T-helper 9 cell (primary cell): ENCODE measurements at regions not wholly inside any gene's neighbourhood (a gene's known extent, or its start where the extent isn't known, plus 50 kb on each side); places are given as distances from the start of the nearest gene placed in this dataset.
"Not testable (repeated sequence)": the region's sequence is repeated elsewhere in the genome, so short reads cannot be mapped to it uniquely, and the experiment has no call there.

ENCODE experiments used
- DNase-seq: peaks from one replicate; pipeline ENCODE4 v3.0.0-alpha.2; 2020

GRCh38 chr5:88092358-88092757 is 176.3 kb downstream of the TMEM161B start:
- no peak for DNase-seq

DNA sequence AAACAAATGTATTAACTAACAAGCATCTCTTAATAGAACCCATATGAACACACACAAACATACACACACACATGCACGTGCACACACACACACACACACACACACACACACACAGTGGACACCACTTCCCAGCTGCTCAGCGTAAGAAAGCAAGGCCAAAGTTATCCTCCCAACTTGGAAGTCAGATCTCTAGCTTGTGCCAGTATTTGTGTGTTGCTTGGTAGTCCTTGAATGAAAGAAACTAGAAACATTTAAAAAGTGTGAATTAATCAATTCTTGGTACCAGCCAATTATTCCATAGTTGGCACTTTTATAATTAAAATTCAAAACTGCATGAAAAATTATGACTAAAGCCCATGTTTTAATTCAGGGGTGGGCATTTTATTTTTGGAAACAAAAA is 178.1 kb downstream of the TMEM161B start:
- no peak for DNase-seq

DNA sequence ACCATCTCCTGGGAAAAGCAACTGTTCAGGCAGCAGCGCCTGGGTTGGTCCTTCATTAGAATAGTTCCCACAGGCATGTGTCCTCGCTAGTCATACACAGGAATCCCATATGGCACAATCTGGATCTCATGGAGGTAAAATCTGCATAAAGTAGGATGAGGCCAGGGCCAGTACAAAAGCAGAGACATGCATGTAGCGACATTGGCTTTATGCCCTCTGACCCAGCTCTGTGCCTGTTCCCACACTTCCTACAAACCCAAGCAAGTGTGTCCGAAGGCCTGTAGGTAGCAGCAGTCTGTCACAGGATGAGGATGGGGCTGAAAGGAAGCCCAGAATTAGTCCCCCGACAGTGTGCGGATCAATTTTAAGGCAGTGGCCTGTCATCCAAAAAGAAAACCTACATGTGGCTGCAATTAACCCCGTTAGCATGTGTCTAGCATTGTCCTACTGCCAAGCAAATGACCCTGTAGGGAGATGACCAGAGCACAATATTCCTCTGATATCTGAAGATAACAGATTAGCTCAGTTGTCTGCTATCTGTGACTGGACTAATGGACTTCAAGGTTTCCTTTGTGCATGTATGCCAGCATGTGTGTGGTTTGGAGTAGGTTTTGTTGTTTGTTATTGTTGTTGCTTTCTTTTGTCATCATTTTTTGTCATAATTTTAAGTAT is 178.8 kb downstream of the TMEM161B start:
- no peak for DNase-seq

GRCh38 chr5:88085462-88085861 is 183.2 kb downstream of the TMEM161B start:
- no peak for DNase-seq

DNA sequence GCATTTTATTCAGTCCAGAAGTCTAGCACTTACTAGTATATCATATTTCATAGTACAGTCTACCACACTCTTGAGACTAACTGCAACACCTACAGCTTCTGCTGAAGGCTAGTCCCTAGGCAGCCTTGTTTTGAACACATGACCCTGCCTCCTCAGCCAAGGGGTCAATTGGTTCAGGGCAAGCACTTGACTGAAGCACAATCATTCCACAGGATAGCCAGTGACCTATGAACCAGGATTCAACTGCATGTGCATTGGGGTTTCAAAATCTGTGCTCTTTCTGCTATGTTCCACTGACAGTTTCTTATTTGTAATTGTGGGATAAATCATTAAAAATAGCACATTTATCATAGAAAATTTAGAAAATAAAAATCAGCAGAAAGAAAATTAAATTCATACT is 186.8 kb downstream of the TMEM161B start:
- DNase-seq = no peak

DNA sequence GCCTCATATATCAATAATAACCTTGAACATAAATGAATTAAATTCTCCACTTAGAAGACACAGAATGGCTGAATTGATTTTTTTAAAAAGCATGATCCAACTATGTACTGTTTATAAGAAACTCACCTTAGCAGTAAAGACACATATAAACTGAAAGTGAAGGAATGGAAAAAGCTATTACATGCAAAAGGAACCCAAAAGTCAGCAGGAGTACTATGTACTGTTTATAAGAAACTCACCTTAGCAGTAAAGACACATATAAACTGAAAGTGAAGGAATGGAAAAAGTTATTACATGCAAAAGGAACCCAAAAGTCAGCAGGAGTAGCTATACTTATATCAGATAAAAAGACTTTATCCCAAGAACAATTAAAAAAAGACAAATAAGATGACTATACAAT is 204.8 kb downstream of the TMEM161B start:
- no peak for DNase-seq

- DNase-seq = no peak
Measured at GRCh38 chr5:88060194-88060593, 208.5 kb downstream of the TMEM161B start.

DNA sequence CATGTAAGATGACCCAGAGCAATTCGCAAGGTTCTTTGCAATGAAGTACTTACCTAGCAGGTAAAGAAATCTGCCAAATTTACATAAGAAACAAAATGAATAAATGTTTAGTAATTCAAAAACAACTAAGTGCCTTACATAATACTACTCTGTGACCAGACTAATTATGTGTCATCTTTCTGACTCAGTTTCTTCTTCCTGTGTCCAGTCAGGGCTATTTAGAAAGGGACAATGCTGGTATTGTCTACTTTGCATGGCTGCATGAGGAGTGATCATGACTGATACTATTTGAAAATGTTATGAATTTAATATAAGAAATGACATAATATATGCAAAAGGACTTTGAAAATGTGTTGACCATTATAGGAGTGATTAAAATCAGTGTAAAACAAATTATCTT is 210.0 kb downstream of the TMEM161B start:
- DNase-seq = no peak

GRCh38 chr5:88052468-88052867 is 216.2 kb downstream of the TMEM161B start:
- DNase-seq = not testable (repeated sequence)

- DNase-seq = no peak
Measured at GRCh38 chr5:88051148-88051547, 217.5 kb downstream of the TMEM161B start.

- DNase-seq = no peak
Measured at GRCh38 chr5:88049737-88050136, 218.9 kb downstream of the TMEM161B start.

- no peak for DNase-seq
Measured at GRCh38 chr5:88049156-88049555, 219.5 kb downstream of the TMEM161B start.

DNA sequence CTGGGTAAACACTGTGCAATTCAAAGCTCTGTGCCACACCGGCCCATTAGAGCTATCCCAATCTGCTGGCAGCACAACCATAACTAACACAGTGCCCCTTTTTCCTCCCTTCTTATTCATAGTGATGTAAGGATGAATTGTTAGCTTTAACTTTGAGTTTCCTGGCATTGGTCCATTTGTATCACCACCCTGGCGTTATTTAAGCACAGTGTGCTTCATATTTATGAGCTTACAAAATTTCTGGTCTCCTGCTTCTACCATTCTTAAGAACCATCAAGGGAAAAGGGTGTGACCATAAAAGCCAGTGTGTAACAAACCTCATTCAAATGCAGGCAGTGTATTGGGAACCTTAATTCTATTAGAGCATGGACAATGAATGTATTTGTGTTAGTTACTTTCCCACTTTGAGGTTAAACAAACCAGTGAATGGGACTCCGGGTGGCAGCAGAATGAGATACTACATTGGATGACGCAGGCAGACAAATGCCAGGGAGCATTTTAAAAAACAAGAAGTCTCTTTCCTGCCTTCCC is 222.6 kb downstream of the TMEM161B start:
- no peak for DNase-seq

DNA sequence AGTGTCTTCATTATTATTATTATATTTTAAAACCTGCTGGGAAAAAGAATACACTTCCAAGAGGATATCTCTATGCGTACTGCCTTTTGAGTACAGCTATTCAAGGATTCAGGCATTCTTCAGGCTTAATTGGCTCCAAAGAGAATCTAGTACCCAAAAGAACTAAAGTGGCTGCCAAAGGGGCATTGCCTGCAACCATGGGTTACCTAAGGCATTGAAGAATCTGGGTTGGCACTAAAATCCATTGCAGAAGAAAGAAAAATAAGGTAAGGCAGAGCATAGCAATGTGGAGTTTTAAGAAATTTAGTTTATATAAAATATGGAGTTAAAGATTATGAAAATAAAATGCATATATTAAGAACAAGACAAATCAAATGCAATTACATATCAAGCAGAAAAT is 223.5 kb downstream of the TMEM161B start:
- DNase-seq = no peak

DNA sequence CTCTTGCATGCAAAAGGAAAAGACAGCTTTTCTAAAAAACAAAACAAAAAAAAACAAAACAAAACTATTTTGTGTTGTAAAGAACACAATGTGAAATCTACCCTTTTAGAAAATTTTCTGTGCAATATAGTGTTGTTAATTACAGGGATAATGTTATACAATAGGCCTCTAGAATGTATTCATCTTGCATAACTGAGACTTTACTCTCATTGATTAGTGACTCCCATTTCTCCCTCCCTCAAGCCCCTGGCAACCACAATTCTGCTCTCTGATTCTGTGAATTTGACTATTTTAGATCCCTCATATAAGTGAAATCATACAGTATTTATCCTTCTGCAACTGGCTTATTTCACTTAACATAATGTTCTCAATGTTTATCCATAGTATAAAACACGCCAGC is 234.1 kb downstream of the TMEM161B start:
- no peak for DNase-seq

DNA sequence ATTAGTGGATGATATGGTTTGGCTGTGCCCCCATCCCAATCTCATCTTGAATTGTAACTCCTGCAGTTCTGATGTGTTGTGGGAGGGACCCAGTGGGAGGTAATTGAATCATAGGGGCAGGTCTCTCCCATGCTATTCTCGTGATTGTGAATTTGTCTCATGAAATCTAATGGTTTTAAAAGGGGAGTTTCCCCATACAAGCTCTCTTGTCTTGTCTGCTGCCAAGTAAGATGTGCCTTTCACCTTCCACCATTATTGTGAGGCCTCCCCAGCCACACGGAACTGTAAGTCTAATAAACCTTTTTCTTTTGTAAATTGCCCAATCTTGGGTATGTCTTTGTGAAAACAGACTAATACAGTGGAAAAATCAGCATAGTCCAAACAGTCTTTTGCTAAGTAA is 235.5 kb downstream of the TMEM161B start:
- no peak for DNase-seq

DNA sequence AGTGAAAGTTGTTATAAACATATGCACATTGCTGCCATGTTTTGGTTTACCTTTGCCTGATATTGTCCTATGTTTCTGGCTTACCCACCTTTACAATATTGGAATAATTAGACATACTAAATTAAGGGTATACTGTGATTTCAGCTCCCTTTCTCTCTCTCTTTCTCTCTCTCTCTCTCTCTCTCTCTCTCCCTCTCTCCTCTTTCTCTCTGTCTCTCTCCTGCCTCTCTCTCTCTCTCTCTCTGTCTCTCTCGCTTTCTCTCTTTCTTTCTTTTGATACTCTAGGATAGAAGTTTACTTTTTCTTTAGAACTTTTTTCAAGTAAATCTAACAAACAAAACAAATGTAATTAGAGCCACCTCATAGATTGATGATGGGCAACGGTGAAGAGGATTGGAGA is 239.6 kb downstream of the TMEM161B start:
- DNase-seq = no peak

DNA sequence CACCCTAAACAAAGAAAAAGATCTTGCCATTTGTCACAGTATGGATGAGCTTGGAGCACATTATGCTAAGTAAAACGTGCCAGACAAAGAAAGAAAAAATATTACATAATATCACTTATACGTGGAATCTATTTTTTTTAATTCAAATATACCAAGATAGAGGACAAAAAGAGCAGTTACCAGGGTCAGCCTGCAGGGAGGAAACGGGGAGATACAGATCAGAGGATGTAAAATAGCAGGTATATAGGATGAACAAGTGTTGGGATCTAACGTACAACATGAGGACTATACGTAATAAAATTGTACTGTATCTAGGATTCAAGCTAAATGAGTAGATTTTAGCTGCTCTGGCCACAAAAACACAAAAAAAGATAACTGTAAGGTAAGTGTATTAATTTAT is 247.5 kb downstream of the TMEM161B start:
- DNase-seq = no peak

DNA sequence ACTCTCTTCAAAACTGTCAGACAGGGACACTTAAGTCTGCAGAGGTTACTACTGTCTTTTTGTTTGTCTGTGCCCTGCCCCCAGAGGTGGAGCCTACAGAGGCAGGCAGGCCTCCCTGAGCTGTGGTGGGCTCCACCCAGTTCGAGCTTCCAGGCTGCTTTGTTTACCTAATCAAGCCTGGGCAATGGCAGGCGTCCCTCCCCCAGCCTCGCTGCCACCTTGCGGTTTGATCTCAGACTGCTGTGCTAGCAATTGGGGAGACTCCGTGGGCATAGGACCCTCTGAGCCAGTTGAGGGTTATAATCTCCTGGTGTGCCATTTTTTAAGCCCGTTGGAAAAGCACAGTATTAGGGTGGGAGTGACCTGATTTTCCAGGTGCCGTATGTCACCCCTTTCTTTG is 253.7 kb downstream of the TMEM161B start:
- DNase-seq = not testable (repeated sequence)

- no peak for DNase-seq
Measured at GRCh38 chr5:88000877-88001276, 267.8 kb downstream of the TMEM161B start.

GRCh38 chr5:87997662-87998061 is 271.0 kb downstream of the TMEM161B start:
- no peak for DNase-seq

- DNase-seq = no peak
Measured at GRCh38 chr5:87966213-87966612, 302.4 kb downstream of the TMEM161B start.

DNA sequence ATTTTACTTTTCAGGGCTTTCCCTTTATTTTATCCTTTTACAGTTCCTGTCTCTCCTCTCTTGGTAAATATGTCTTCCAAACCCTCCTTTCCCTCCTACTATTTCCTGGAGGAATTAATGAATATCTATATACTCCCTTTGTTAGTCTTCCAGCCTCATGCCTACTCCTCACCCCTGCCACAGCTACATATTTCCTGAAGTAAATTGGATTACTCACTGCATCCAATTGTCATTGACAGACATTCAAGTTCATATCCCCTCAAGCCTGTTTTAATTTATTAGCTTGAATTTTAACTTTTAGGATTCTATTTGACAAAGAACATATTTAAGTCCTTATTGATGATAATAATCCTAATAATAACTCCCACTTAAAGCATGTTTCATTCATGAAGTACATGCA is 314.5 kb downstream of the TMEM161B start:
- no peak for DNase-seq

- DNase-seq = no peak
Measured at GRCh38 chr5:87951661-87952060, 317.0 kb downstream of the TMEM161B start.
